HUES48 (cell line): ENCODE measurements at regions not wholly inside any gene's neighbourhood (a gene's known extent, or its start where the extent isn't known, plus 50 kb on each side); places are given as distances from the start of the nearest gene placed in this dataset.
"Not testable (repeated sequence)": the region's sequence is repeated elsewhere in the genome, so short reads cannot be mapped to it uniquely, and the experiment has no call there.

ENCODE experiments used
- H3K27ac ChIP-seq: one replicate; pipeline ENCODE4 v1.7.0; 2013; ENCODE audit warnings: low read depth, low read length, inconsistent platforms
- H3K27me3 ChIP-seq: 2 replicates; pipeline ENCODE4 v1.6.1; 2013; ENCODE audit warnings: mild to moderate bottlenecking, low read length; ENCODE audit not compliant: control insufficient read depth, insufficient read depth
- H3K36me3 ChIP-seq: 2 replicates; pipeline ENCODE4 v1.6.1; 2013; ENCODE audit warnings: low read length; ENCODE audit not compliant: control insufficient read depth, insufficient read depth
- H3K4me1 ChIP-seq: 2 replicates; pipeline ENCODE4 v1.6.1; 2013; ENCODE audit warnings: mild to moderate bottlenecking, low read length; ENCODE audit not compliant: control insufficient read depth, insufficient read depth
- H3K4me3 ChIP-seq: 2 replicates; pipeline ENCODE4 v1.5.1; 2013; ENCODE audit warnings: mild to moderate bottlenecking, low read depth, low read length
- H3K9ac ChIP-seq: 2 replicates; pipeline ENCODE4 v1.6.1; 2013; ENCODE audit warnings: mild to moderate bottlenecking, low read depth, low read length, moderate library complexity
- H3K9me3 ChIP-seq: 2 replicates; pipeline ENCODE4 v1.6.1; 2013; ENCODE audit warnings: low read length; ENCODE audit not compliant: control insufficient read depth, insufficient read depth

DNA sequence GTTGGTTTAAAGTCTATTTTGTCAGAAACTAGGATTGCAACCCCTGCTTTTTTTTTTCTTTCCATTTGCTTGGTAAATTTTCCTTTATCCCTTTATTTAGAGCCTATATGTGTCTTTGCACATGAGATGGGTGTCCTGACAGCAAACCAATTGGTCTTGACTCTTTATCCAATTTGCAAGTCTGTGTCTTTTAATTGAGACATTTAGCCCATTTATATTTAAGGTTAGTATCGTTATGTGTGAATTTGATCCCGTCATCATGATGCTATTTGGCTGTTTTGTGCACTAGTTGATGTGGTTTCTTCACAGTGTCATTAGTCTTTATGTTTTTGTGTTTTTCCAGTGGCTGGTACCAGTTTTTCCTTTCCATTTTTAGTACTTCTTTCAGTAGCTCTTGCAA, 127.7 kb upstream of the ZNF267 start:
- no peaks in the 10 kb centered on the region for H3K4me1 ChIP-seq
- H3K9ac ChIP-seq = no peak overlapping the region
- no peaks in the 10 kb centered on the region for H3K27me3 ChIP-seq
- no peak overlapping the region for H3K4me3 ChIP-seq
- no peaks in the 10 kb centered on the region for H3K36me3 ChIP-seq
- peaks cover 66% of the 10 kb centered on the region for H3K9me3 ChIP-seq
- no peak overlapping the region for H3K27ac ChIP-seq

DNA sequence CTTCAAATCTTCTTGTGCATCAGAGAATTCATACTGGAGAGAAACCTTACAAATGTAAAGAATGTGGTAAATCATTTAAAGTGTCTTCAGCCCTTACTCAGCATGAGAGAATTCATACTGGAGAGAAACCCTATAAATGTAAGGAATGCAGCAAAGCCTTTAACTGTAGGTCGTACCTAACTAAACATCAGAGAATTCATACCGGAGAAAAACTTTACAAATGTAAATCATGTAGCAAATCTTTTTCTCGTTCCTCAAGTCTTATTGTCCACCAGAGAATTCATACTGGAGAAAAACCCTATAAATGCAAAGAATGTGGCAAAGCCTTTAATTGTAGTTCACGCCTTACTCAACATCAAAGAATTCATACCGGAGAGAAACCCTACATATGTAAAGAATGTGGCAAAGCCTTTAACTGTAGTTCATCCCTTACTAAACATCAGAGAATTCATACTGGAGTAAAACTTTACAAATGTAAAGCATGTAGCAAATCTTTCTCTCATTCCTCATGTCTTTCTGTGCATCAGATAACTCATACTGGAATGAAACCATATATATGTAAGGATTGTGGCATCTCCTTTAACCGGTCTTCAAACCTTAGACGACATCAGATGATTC, 118.5 kb upstream of the ZNF267 start:
- no peak overlapping the region for H3K9ac ChIP-seq

DNA sequence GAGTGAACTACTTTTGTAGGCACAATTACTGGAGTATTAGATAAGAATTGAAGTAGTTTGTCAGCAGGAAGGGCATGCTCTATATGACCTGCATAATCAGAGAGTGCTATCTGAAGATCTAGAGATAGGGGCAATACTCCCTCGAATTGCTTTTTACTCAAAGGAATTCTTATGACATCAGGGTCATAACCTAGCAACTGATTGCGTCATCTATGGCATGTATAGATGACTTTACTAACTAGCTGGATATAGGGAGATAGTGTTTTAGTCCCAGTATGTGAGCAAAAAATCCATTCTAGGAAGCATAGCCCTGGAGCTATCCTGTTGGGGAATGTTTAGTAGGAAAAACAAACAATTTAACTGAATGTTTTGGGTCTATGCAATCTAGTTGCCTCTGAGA, 109.5 kb upstream of the ZNF267 start:
- Histone ChIP-seq H3K4me1 (no peaks in the 10 kb centered on the region), H3K4me3 (no peak overlapping the region), H3K36me3 (no peaks in the 10 kb centered on the region), H3K9me3 (peaks cover 76% of the 10 kb centered on the region), H3K27me3 (no peaks in the 10 kb centered on the region), H3K27ac (no peak overlapping the region), H3K9ac (no peak overlapping the region)

More for the DNA sequence above, 118.5 kb upstream of the ZNF267 start:
- Histone ChIP-seq H3K36me3 (peaks cover 50% of the 10 kb centered on the region), H3K27ac (no peak overlapping the region), H3K27me3 (no peaks in the 10 kb centered on the region), H3K4me3 (0 out of 2 replicates have a peak overlapping the region, but pooled peaks have one; percentile 21), H3K9me3 (peaks cover 94% of the 10 kb centered on the region), H3K4me1 (no peaks in the 10 kb centered on the region)

DNA sequence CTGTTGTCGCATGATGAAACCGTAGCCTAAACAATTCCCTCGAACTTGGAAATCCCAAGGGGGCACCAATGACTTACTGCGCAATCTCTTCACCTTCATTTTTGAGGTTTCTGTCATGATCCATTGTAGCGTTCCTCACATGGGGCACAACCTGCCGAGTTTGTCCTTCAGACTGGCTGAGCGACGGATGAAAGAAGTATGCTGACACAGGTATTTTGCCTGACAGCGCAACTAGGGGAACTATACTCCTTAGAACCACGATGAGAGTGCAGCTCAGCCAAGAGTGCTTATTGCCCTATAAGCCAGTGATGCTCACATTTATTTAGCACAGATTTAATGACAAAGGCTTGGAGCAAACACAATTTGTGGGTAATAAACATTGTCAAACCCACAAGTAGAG, 106.3 kb upstream of the ZNF267 start:
- Histone ChIP-seq H3K9ac (no peak overlapping the region), H3K4me1 (no peaks in the 10 kb centered on the region), H3K9me3 (peaks cover 85% of the 10 kb centered on the region), H3K4me3 (no peak overlapping the region), H3K36me3 (no peaks in the 10 kb centered on the region), H3K27ac (no peak overlapping the region), H3K27me3 (no peaks in the 10 kb centered on the region)

DNA sequence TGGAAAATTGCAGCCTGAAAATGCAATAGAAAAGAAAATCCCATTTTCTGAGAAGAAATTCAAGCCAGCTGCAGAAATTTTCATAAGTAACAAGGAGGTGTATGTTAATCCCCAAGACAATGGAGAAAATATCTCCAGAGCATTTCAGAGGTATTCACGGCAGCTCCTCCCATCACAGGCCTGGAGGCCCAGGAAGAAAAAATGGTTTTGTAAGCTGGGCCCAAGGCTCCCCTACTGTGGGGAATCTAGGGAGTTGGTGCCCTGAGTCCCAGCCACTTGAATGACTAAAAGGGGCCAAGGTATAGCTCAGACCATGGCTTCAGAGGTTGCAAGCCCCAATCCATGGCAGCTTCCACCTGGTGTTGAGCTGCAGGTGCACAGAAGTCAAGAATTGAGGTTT, 93.3 kb upstream of the ZNF267 start:
- H3K27ac ChIP-seq = no peak overlapping the region
- H3K4me3 ChIP-seq = no peak overlapping the region
- no peak overlapping the region for H3K9ac ChIP-seq
- H3K4me1 ChIP-seq = no peaks in the 10 kb centered on the region
- H3K36me3 ChIP-seq = no peaks in the 10 kb centered on the region
- H3K9me3 ChIP-seq = peaks cover 74% of the 10 kb centered on the region
- no peaks in the 10 kb centered on the region for H3K27me3 ChIP-seq

DNA sequence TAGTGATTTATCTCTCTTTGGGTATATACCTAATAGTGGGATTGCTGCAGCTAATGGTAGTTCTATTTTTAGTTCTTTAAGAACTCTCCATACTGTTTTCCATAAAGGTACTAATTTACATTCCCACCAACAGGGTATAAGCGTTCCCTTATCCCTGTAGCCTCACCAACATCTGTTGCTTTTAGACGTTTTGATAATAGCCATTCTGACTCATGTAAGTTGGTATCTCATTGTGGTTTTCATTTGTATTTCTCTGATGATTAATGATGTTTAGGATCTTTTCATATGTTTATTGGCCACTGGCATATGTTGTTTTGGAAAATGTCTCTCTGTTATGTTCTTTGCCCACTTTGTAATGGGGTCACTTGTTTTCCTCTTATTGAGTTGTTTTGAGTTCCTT, 88.5 kb upstream of the ZNF267 start:
- Histone ChIP-seq H3K27me3 (no peaks in the 10 kb centered on the region), H3K4me3 (no peak overlapping the region), H3K36me3 (no peaks in the 10 kb centered on the region), H3K27ac (no peak overlapping the region), H3K9me3 (peaks cover 86% of the 10 kb centered on the region), H3K9ac (no peak overlapping the region), H3K4me1 (no peaks in the 10 kb centered on the region)

DNA sequence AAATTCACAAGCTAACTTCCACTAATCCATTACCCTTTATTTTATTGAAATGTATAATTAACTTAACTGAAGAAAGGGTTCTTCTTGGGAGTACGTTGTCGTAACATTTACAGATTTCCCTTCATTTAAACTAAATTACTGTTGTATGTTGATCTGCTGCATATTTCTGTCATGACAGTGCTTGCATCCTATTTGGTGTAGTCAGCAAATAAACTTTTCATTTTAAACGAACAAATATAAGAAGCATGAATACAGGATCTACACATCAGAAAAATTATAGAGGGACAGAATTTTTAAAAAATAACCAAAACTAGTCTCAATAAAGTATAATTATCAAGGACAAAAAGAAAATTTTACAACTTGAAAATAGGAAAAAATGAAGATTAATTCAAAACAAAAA, 66.5 kb upstream of the ZNF267 start:
- H3K36me3 ChIP-seq = no peaks in the 10 kb centered on the region
- no peak overlapping the region; the same call in 1 of the 2 replicates for H3K4me3 ChIP-seq
- H3K9ac ChIP-seq = no peak overlapping the region
- H3K4me1 ChIP-seq = no peaks in the 10 kb centered on the region
- peaks cover 79% of the 10 kb centered on the region for H3K9me3 ChIP-seq
- no peaks in the 10 kb centered on the region for H3K27me3 ChIP-seq
- no peak overlapping the region for H3K27ac ChIP-seq

DNA sequence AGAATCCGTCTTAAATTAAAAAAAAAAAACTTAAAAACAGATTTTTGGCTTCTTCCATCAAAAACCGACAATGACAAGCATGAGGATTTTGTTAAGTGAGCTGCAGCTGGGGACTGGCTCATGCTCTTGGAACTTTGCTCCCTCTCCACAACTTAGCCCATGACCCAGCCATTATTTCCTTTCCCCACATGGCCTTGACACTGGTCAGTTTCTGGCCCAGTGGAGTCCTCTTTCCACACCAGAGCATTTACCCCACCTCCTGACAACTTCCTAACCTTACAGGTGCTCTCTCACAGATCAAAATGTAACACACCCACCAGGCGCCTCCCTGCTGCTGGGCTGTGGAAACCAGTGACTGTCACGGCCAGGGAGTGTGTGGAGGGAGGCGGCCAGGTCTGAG, 62.7 kb upstream of the ZNF267 start:
- H3K27me3 ChIP-seq = no peaks in the 10 kb centered on the region
- peaks cover 60% of the 10 kb centered on the region for H3K9me3 ChIP-seq
- no peak overlapping the region for H3K4me3 ChIP-seq
- H3K36me3 ChIP-seq = no peaks in the 10 kb centered on the region
- H3K9ac ChIP-seq = no peak overlapping the region
- no peaks in the 10 kb centered on the region for H3K4me1 ChIP-seq
- no peak overlapping the region for H3K27ac ChIP-seq

DNA sequence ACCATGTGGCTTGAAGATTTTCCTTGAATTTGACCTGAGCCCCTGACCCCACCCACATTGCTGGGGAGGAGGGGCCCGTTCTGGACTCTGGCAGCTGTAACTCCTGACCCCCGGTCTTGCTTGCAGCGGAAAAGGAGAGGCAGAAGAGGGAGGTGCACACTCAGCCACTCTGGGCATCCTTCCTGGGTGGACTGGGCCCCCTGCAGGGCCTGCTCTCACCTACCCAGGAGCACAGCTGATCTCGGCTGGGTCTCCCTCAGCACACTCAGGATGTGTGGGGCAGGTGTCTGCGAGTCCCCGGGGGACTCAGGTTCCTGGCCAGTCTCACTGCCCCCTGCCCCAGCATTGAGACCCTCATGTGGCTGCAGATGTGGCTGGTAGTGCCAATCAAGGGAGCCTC, 57.5 kb upstream of the ZNF267 start:
- H3K36me3 ChIP-seq, H3K27me3 ChIP-seq, H3K27ac ChIP-seq, H3K4me3 ChIP-seq, H3K4me1 ChIP-seq, H3K9ac ChIP-seq: not testable (repeated sequence)
- H3K9me3 ChIP-seq = peaks cover 51% of the 10 kb centered on the region

DNA sequence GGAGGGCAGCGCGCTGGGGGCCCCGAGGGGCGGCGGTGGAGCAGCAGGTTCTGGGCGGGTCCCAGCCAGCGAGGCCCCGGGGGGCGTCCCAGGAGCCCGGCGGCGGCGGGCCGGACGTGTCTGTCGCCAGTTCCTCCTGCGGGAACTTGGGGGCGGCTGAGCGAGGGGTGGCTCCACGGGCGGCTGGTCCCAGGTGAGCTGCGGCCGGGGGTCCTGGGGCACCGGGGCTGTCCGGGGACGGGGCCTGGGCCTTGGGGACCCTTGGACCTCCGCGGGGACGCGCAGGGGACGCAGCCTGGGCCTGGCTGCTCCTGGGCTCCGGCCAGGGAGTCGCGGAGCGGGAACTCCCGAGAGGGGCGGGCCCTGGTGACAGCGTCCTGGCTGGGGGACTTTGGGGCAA, 54.2 kb upstream of the ZNF267 start:
- H3K4me3 ChIP-seq = no peak overlapping the region
- no peak overlapping the region for H3K27ac ChIP-seq
- H3K9me3 ChIP-seq = peaks cover 70% of the 10 kb centered on the region

DNA sequence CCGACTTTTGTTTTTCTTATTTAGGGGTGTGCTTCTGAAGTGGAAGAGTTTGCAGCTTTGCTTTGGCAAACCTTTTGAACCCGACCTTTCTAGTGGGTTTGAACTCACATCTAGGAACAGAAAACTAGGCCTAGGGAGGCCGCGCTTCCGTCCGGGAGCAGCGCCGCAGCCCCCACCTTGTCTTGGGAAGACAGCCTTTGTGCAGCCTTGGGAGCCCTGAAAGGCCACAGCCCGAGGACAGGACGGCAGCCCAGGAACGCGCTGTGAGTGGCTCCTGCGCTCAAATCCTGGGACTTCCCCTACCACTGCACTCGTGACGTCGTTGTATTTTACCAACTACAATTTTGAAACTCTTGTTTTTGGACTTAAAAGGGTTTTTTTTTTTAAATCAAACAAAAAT, 53.7 kb upstream of the ZNF267 start:
- Histone ChIP-seq H3K4me3 (no peak overlapping the region), H3K9ac (no peak overlapping the region), H3K36me3 (no peaks in the 10 kb centered on the region), H3K9me3 (peaks cover 76% of the 10 kb centered on the region), H3K4me1 (no peaks in the 10 kb centered on the region), H3K27me3 (no peaks in the 10 kb centered on the region), H3K27ac (no peak overlapping the region)

More for the DNA sequence above, 54.2 kb upstream of the ZNF267 start:
- H3K9ac ChIP-seq = no peak overlapping the region
- no peaks in the 10 kb centered on the region for H3K36me3 ChIP-seq
- H3K27me3 ChIP-seq = no peaks in the 10 kb centered on the region
- no peaks in the 10 kb centered on the region for H3K4me1 ChIP-seq
